Lung (tissue), 11 donors: ENCODE measurements at regions not wholly inside any gene's neighbourhood (a gene's known extent, or its start where the extent isn't known, plus 50 kb on each side); places are given as distances from the start of the nearest gene placed in this dataset.

Source experiments
- ATAC-seq: fragments of 200-7000 bp; cut with Tn5 transposase; one replicate; pipeline ENCODE4 v1.9.1; 2020; ENCODE audit warnings: moderate number of reproducible peaks; ENCODE audit not compliant: insufficient read depth, low FRiP score
- DNase-seq, 3 donors: peaks; one replicate each; pipeline ENCODE4 v3.0.0-alpha.2; 2013 to 2017
- H3K27ac ChIP-seq, 2 donors: one replicate each; pipeline ENCODE4 v1.5.1; 2013; ENCODE audit warnings: mild to moderate bottlenecking in 2 of 2, moderate library complexity in 2 of 2, control low read depth in 1 of 2, inconsistent platforms in 1 of 2, low read depth in 1 of 2, low read length in 1 of 2
- H3K27me3 ChIP-seq, 3 donors: one replicate each; pipeline ENCODE4 v1.5.1; 2013; ENCODE audit warnings: low read length in 2 of 3; ENCODE audit not compliant: control insufficient read depth in 3 of 3, insufficient read depth in 3 of 3
- H3K36me3 ChIP-seq, 4 donors: one replicate each; pipeline ENCODE4 v1.5.1; 2013; ENCODE audit warnings: low read length in 4 of 4, mild to moderate bottlenecking in 1 of 4, moderate library complexity in 1 of 4; ENCODE audit not compliant: control insufficient read depth in 4 of 4, insufficient read depth in 4 of 4
- H3K4me1 ChIP-seq, 5 donors: one replicate each; pipeline ENCODE4 v1.5.1; 2013; ENCODE audit warnings: low read length in 5 of 5, mild to moderate bottlenecking in 2 of 5, moderate library complexity in 1 of 5; ENCODE audit not compliant: control insufficient read depth in 5 of 5, insufficient read depth in 5 of 5
- H3K4me3 ChIP-seq: one replicate; pipeline ENCODE4 v1.5.1; 2013; ENCODE audit warnings: mild to moderate bottlenecking, control low read depth, moderate library complexity
- H3K9ac ChIP-seq, 2 donors: one replicate each; pipeline ENCODE4 v1.5.1; 2013; ENCODE audit warnings: low read length in 2 of 2, control low read depth in 1 of 2; ENCODE audit not compliant: insufficient read depth in 1 of 2
- H3K9me3 ChIP-seq, 4 donors: one replicate each; pipeline ENCODE4 v1.5.1; 2013; ENCODE audit warnings: low read length in 3 of 4, mild to moderate bottlenecking in 1 of 4, moderate library complexity in 1 of 4; ENCODE audit not compliant: control insufficient read depth in 4 of 4, insufficient read depth in 3 of 4
- CTCF ChIP-seq: IDR thresholded peaks from 2 replicates; pipeline ENCODE4 v1.5.1; 2012; ENCODE audit warnings: mild to moderate bottlenecking; ENCODE audit errors: control extremely low read depth, extremely low read depth
- WGBS, 2 donors: extraction: QIAGEN DNeasy Blood & Tissue Kit; methylation state at CpG; one replicate each; pipeline ENCODE4 v1.1.7; 2013; 5-methylcytosine and 5-hydroxymethylcytosine counted together
- donor health status: control.
- donor health status: control.
- donor health status: Bipolar disorder and iron deficiency.
- donor health status: healthy.
- donor health status: DM: yes; HTN: yes; CAD: no.

GRCh38 chr3:144032531-144033239 lies 61.1 kb downstream of the DIPK2A start:
- Histone ChIP-seq H3K27me3 (no peaks in the 10 kb centered on the region), H3K4me3 (no peak overlapping the region), H3K4me1 (peaks cover 0 to 5% (median 0%) of the 10 kb centered on the region in 5 donors), H3K36me3 (no peaks in the 10 kb centered on the region), H3K9me3 (no peaks in the 10 kb centered on the region), H3K9ac (no peak overlapping the region), H3K27ac (no peak overlapping the region)
- 86 to 93% methylated on average over 5 of the region's 5 CpGs for WGBS, 2 donors
- no peak for TF ChIP-seq CTCF
- ATAC-seq (no peak), DNase-seq (no peak)

- H3K27me3 ChIP-seq: no peaks in the 10 kb centered on the region
- H3K36me3 ChIP-seq: no peaks in the 10 kb centered on the region
- no peak overlapping the region for H3K27ac ChIP-seq
- WGBS, 2 donors: 48 to 53% methylated on average over 1 of the region's 1 CpG
- TF ChIP-seq CTCF: no peak
- DNase-seq (no peak), ATAC-seq (no peak)
- no peak overlapping the region for H3K4me3 ChIP-seq
- H3K4me1 ChIP-seq: peaks cover 0 to 5% (median 0%) of the 10 kb centered on the region in 5 donors
- no peak overlapping the region for H3K9ac ChIP-seq
- H3K9me3 ChIP-seq: no peaks in the 10 kb centered on the region
These were observed 61.6 kb downstream of the DIPK2A start for GRCh38 chr3:144033240-144033589.

- no peaks in the 10 kb centered on the region for H3K9me3 ChIP-seq
- peaks cover 0 to 5% (median 0%) of the 10 kb centered on the region in 5 donors for H3K4me1 ChIP-seq
- TF ChIP-seq CTCF: no peak
- WGBS, 2 donors: 42 to 47% methylated on average over 1 of the region's 1 CpG
- H3K9ac ChIP-seq: no peak overlapping the region
- H3K36me3 ChIP-seq: no peaks in the 10 kb centered on the region
- H3K4me3 ChIP-seq: no peak overlapping the region
- no peak for ATAC-seq
- no peak for DNase-seq
- no peaks in the 10 kb centered on the region for H3K27me3 ChIP-seq
- no peak overlapping the region for H3K27ac ChIP-seq
These were observed 62.2 kb downstream of the DIPK2A start for GRCh38 chr3:144033863-144034262.

- no peak for TF ChIP-seq CTCF
- H3K27me3 ChIP-seq: no peaks in the 10 kb centered on the region
- ATAC-seq: no peak
- no peaks in the 10 kb centered on the region for H3K36me3 ChIP-seq
- peaks cover 0 to 5% (median 0%) of the 10 kb centered on the region in 5 donors for H3K4me1 ChIP-seq
- no peak overlapping the region for H3K27ac ChIP-seq
- 95 to 97% methylated on average over 2 of the region's 2 CpGs for WGBS, 2 donors
- DNase-seq: no peak
- H3K4me3 ChIP-seq: no peak overlapping the region
- H3K9ac ChIP-seq: no peak overlapping the region
- H3K9me3 ChIP-seq: no peaks in the 10 kb centered on the region
These were observed 63.2 kb downstream of the DIPK2A start for GRCh38 chr3:144034715-144035290.
